ENCODE measurements at regions not wholly inside any gene's neighbourhood (a gene's known extent, or its start where the extent isn't known, plus 50 kb on each side); places are given as distances from the start of the nearest gene placed in this dataset.
A peak's percentile ranks its signal among the peaks of the same experiment; 100 is the strongest.
"Not testable (repeated sequence)": the region's sequence is repeated elsewhere in the genome, so short reads cannot be mapped to it uniquely, and the experiment has no call there.

DNA sequence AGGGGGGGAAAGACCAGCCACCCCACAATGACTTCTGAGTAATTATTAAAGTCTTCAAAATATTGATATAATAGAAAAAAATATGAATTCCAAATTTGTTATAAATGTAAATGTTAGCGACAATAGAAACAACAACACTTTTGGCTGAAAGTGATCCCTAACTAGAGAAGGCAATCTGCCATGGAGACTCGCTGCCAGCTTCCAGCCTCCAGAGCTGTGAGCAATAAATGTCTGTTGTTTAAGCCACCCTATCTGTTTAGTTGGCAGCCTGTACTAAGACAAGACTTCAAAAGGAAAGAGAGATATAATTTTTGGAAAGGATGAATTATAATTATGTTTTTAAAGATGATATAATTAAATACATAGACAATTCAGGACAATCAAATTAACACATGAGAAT lies 130.8 kb upstream of the HSFY2 start:
- TF ChIP-seq, protein P1, sequence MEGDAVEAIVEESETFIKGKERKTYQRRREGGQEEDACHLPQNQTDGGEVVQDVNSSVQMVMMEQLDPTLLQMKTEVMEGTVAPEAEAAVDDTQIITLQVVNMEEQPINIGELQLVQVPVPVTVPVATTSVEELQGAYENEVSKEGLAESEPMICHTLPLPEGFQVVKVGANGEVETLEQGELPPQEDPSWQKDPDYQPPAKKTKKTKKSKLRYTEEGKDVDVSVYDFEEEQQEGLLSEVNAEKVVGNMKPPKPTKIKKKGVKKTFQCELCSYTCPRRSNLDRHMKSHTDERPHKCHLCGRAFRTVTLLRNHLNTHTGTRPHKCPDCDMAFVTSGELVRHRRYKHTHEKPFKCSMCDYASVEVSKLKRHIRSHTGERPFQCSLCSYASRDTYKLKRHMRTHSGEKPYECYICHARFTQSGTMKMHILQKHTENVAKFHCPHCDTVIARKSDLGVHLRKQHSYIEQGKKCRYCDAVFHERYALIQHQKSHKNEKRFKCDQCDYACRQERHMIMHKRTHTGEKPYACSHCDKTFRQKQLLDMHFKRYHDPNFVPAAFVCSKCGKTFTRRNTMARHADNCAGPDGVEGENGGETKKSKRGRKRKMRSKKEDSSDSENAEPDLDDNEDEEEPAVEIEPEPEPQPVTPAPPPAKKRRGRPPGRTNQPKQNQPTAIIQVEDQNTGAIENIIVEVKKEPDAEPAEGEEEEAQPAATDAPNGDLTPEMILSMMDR (IDR thresholded peaks at IDR 0.05; ENCODE audit: insufficient read depth, low read depth, low read length), result no peak
- H3K4me3 ChIP-seq (ENCODE audit: low read depth, low read length), result no peak overlapping the region
- DNase-seq (ENCODE audit: low read depth), result no peak

DNA sequence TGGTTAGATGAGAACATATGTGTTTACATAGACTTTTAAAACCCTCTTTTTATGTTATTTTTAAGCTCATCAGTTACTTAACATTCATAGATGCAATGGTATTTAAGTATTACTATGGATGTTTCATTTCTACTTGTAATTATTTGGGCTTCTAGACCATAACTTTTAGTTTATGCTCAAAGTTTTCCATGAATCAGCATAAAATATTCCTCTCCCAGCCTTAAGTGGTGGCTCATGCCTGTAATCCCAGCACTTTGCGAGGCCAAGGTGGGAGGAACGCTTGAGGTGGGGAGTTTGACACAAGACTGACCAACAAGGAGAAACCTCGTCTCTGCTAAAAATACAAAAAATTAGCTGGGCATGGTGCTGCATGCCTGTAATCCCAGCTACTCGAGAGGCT lies 118.5 kb upstream of the HSFY2 start:
- TF ChIP-seq, protein P1 (IDR thresholded peaks at IDR 0.05; ENCODE audit: insufficient read depth, low read depth, low read length), result no peak
- no peak for DNase-seq (ENCODE audit: low read depth)
- no peak overlapping the region for H3K4me3 ChIP-seq (ENCODE audit: low read depth, low read length)

DNA sequence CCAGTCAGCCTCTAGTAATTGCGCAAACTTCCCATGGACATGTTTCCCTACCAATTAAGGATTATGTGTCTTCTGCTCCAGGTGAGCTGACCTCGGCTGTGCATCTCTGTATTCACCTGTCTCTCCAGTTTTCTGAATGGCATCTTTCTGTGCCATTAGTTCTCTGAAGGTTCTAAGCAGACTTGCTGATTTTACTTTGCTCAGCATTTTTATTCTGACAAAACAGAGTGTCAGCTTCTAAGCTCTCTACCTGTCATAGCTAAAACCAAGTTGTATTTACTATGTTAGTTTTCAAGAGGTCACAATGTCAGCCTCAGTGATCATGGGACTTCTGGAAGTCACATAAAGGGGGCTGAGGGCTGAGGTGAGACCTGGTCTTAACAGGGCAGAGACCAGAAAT lies 116.0 kb upstream of the HSFY2 start:
- no peak for DNase-seq (ENCODE audit: low read depth)
- H3K4me3 ChIP-seq (ENCODE audit: low read depth, low read length), result no peak overlapping the region
- TF ChIP-seq, protein P1 (IDR thresholded peaks at IDR 0.05; ENCODE audit: insufficient read depth, low read depth, low read length), result no peak

DNA sequence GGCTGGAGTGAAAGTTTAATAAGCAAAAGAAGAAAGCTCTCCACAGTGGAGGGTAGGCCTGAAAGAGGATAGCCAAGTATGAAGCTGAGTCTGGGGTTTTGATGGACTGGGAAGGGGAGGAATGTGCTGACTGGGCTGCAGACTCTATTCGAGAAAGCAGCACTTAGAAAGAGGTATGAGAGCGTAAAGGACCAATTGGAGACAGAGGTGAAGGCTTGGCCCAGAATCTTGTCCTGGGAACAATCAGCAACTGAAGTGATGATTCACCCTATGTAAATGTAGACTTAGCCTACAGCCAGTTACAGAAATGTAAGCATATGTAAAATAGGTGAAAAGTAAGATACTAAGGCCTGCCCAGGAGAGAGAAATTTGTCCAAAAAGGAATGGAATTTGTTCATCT lies 111.2 kb upstream of the HSFY2 start:
- TF ChIP-seq, protein P1 (IDR thresholded peaks at IDR 0.05; ENCODE audit: insufficient read depth, low read depth, low read length), result no peak
- DNase-seq (ENCODE audit: low read depth), result peak; percentile 3
- no peak overlapping the region for H3K4me3 ChIP-seq (ENCODE audit: low read depth, low read length)

DNA sequence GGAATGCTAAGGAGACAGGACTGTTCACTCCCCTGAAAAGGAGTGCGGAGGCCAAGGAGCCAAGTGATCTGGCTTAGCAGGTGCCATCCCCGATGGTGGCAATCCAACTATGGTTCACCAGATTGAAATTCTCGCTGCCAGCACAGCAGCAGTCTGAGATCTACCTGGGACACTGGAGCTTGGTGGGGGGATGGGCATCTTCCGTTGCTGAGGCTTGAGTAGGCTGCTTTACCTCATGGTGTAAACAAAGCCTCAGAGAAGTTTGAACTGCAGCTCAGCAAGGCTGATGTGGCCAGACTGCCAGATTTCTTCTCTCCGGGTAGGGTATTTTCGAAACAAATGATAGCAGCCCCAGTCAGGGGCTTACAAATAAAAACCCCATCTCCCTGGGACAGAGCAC lies 95.6 kb upstream of the HSFY2 start:
- H3K4me3 ChIP-seq (ENCODE audit: low read depth, low read length); DNase-seq (ENCODE audit: low read depth): not testable (repeated sequence)

DNA sequence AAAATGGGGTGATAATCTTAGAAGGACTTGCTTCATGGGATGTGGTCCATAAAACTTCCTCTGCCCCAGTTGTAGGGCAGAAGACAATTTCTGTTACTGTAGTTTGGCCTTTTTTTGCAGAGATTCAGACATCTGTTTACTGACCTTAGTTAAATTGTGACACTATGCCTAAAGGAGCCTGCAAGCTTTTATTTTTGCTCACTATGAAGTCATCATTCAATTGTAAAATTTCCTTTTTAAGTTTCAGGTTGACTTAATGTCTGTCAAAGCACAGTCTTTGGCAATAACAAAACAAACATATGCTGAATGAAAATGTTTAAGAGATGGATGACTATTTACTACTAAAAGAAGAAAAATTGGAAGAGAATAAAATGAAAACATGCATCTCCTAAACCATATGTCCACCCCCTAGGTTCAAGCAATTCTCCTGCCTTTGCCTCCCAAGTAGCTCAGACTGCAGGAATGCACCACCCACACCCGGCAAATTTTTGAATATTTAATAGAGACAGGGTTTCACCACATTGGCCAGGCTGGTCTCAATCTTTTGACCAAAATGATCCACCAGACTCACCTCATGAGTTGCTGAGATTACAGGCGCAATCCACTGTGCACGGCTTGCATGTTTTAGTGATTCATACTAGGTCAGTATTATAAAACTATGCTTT lies 93.5 kb upstream of the HSFY2 start:
- not testable (repeated sequence) for H3K4me3 ChIP-seq (ENCODE audit: low read depth, low read length); DNase-seq (ENCODE audit: low read depth)

DNA sequence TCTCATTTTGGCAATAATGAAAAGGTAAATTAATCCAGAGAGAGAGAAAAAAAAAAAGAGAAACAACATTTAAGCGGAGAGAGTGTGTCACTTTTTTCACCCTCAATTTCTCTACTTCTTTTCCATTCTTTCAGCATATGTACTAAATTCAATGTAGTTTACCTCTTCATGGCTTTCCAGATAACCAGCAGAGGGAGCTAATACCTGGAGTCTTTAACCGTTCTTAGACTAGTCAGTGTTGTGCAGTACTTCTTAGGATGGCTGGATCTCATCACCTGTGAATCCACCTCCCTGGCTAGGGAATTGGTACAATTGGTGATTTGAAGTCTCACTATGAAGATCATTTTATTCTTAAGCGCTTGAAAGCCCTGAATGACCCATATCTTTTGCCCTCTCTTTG lies 87.3 kb upstream of the HSFY2 start:
- DNase-seq (ENCODE audit: low read depth); H3K4me3 ChIP-seq (ENCODE audit: low read depth, low read length): not testable (repeated sequence)

DNA sequence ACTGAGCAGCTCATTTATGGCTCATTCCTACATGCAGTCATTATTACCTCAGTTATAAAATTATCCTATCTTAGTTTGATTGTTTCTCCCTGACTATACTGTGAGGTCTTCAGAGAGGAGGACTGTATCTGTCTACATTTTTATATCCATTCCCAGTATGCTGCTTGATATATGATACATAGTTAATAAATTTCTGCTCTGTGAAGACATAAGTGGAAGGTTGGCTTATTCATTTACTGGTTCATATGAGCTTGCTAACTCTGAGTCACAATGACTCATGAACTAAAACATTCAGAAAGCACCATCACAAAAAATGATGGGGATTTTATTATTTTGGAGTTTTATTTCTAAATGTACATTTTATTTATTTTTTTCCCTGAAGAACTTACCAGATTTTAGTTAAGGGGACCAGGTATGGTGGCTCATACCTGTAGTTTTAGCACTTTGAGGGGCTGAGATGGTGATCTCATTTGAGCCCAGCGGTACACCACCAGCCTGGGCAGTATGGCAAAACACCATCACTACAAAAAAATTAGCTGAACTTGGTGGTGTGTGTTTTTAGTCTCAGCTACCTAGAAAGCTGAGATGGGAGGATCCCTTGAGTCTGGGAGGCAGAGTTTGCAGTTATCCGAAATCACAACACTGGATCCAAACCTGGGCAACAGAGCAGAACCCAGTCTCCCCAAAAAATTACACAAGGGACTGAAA lies 85.1 kb upstream of the HSFY2 start:
- not testable (repeated sequence) for H3K4me3 ChIP-seq (ENCODE audit: low read depth, low read length); DNase-seq (ENCODE audit: low read depth)

DNA sequence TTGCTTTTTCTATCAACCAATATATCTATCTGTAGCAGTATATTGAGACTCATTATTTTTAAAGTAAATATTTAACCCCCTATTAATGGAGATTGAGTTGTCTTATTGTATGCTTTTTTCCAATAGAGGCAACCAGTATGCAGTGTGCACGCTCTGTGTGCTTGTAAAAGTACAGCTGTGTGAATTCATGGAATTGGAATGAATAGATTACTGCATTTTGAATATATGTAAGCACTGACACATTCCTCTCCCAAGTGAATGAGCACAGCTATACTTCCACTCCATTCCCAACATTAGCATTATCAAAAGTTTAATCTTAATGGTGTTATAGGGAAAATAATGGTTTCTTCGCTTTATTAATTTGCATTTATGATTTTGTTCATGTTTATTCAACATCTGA lies 81.6 kb upstream of the HSFY2 start:
- DNase-seq (ENCODE audit: low read depth); H3K4me3 ChIP-seq (ENCODE audit: low read depth, low read length): not testable (repeated sequence)

DNA sequence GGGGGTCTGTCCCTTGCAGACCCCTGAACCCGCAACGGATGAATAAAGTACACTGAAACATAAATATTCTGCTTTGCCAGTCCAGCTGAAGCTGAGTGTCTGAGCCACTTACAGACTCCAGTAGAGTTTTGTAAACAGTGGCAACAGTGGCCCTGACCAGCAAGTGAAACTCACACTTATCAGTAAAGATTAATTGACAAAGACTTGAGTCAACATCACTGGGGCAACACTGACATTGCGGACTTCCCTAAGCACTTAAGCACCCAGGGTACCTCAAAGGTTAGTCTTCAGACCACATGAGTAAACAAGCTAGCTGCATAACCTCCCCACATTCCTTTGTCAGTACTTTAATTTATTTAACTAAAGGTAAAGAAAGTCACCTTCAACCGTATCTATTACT lies 79.8 kb upstream of the HSFY2 start:
- DNase-seq (ENCODE audit: low read depth); H3K4me3 ChIP-seq (ENCODE audit: low read depth, low read length): not testable (repeated sequence)

DNA sequence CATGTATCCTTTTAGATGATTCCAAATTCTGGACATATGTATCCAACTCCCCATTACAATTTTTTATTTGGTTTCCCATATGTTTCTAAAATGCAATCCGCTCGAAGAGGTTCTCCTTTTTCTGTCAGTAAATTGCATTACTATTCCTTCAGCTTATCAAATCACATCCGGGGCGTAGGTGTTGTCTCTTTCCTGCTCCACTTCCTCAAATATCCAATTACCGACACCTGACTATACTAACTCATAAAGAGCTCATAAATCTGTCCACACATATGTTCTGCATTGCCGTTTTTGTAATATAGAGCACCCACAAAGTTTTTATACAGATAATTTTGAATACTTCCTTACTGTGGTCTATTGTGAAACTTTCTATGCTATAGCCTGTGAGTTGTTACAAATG lies 63.1 kb upstream of the HSFY2 start:
- not testable (repeated sequence) for H3K4me3 ChIP-seq (ENCODE audit: low read depth, low read length); DNase-seq (ENCODE audit: low read depth)

Measured in fibroblast of villous mesenchyme (primary cell).